Transverse colon (tissue), 4 donors: ENCODE measurements at regions not wholly inside any gene's neighbourhood (a gene's known extent, or its start where the extent isn't known, plus 50 kb on each side); places are given as distances from the start of the nearest gene placed in this dataset.
"Not testable (repeated sequence)": the region's sequence is repeated elsewhere in the genome, so short reads cannot be mapped to it uniquely, and the experiment has no call there.

Experiments used
- DNase-seq: peaks from one replicate; pipeline ENCODE4 v3.0.0-alpha.2; 2019
- H3K27ac ChIP-seq, 4 donors: fragments of 200-600 bp; sonication (generic); 2 replicates each; pipeline ENCODE4 v1.5.1; 2016 to 2018; ENCODE audit warnings: inconsistent platforms in 4 of 4
- H3K27me3 ChIP-seq: fragments of 200-600 bp; sonication (generic); 2 replicates; pipeline ENCODE4 v1.5.1; 2017; ENCODE audit warnings: inconsistent platforms
- H3K36me3 ChIP-seq, 4 donors: fragments of 200-600 bp; sonication (generic); 2 replicates each; pipeline ENCODE4 v1.5.1; 2017 to 2019; ENCODE audit warnings: inconsistent platforms in 4 of 4
- H3K4me1 ChIP-seq, 4 donors: fragments of 200-600 bp; sonication (generic); 2 replicates each; pipeline ENCODE4 v1.5.1; 2017 to 2020; ENCODE audit warnings: inconsistent platforms in 4 of 4
- H3K4me3 ChIP-seq, 4 donors: fragments of 200-600 bp; sonication (generic); 1 replicate in 1 of 4; 2 replicates in 3 of 4; pipeline versions ENCODE4 v1.5.1 to v1.6.1; 2017 to 2019; ENCODE audit warnings: inconsistent platforms in 4 of 4
- H3K9me3 ChIP-seq, 2 donors: fragments of 200-600 bp; sonication (generic); 2 replicates each; pipeline ENCODE4 v1.5.1; 2017 to 2019; ENCODE audit warnings: inconsistent platforms in 2 of 2
- EP300 ChIP-seq: sonication (generic); formaldehyde crosslinking; IDR thresholded peaks from one replicate; pipeline ENCODE4 v1.6.1; 2017; ENCODE audit warnings: antibody characterized with exemption, low read depth
- POLR2A ChIP-seq: fragments of 450-650 bp; IDR thresholded peaks from one replicate; pipeline ENCODE4 v1.6.1; 2016; ENCODE audit warnings: antibody characterized with exemption, mild to moderate bottlenecking, moderate library complexity
- POLR2AphosphoS5 ChIP-seq, 3 donors: sonication (generic); formaldehyde crosslinking; IDR thresholded peaks; one replicate each; pipeline ENCODE4 v1.6.1; 2016; ENCODE audit warnings: antibody characterized with exemption in 3 of 3
- WGBS, 2 donors: methylation state at CpG; one replicate each; pipeline ENCODE4 v1.1.5; 2018; ENCODE audit warnings: low coverage in 1 of 2; 5-methylcytosine and 5-hydroxymethylcytosine counted together
- in situ Hi-C, 4 donors: fragments of 200-750 bp; cut with MboI; loops; one replicate each; pipeline versions ENCODE4 v1.15.0 to v1.15.1; 2017; ENCODE audit warnings: low sequenced_read_pairs in 3 of 4, low pct_ligation_motif_present in 1 of 4, low pct_unique_long_range_greater_than_20kb in 1 of 4
- intact Hi-C: fragments of 100-400 bp; cut with DNase I; formaldehyde crosslinking; loops from one replicate; pipeline ENCODE4 v1.15.1; 2023; ENCODE audit warnings: low total_unique reads
- TF ChIP-seq, protein P1 (sequence below), 5 experiments: fragments of 200-600 bp in 3 of 5; fragments of 450-650 bp in 2 of 5; sonication (generic) in 3 of 5; IDR thresholded peaks; 1 replicate in 2 of 5; 2 replicates in 3 of 5; pipeline ENCODE4 v1.5.1; 2016 to 2017; ENCODE audit warnings: antibody characterized with exemption in 5 of 5, inconsistent platforms in 3 of 5, mild to moderate bottlenecking in 2 of 5, moderate library complexity in 1 of 5

DNA sequence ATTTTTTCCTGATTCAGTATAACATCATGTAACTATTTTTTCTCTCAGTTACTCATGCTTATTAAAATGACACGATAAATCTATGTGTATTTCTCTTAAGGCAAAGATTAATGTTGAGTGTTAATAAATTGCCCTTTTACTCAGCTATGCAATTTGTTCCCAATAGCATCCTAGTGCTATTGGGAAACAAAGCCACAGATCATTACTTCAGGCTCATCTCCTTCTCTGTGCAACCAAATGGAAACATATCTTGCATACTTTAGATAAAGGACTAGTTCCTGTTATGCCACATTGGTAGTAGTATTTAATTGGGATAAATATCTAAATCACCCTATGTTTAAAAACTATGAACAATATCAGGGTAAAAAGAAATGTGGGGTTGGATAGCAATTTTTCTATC, 106.2 kb downstream of the PLPPR4 start:
- Histone ChIP-seq H3K27me3 (no peaks in the 10 kb centered on the region), H3K4me1 (no peaks in the 10 kb centered on the region), H3K36me3 (no peaks in the 10 kb centered on the region), H3K4me3 (no peak overlapping the region), H3K27ac (no peak overlapping the region), H3K9me3 (no peaks in the 10 kb centered on the region)
- in situ Hi-C loops = no loop called here
- intact Hi-C loops = no loop called here
- no peak for DNase-seq
- TF ChIP-seq EP300 = no peak
- no peak for TF ChIP-seq POLR2AphosphoS5 (IDR thresholded peaks at IDR 0.05)
- TF ChIP-seq, protein P1, sequence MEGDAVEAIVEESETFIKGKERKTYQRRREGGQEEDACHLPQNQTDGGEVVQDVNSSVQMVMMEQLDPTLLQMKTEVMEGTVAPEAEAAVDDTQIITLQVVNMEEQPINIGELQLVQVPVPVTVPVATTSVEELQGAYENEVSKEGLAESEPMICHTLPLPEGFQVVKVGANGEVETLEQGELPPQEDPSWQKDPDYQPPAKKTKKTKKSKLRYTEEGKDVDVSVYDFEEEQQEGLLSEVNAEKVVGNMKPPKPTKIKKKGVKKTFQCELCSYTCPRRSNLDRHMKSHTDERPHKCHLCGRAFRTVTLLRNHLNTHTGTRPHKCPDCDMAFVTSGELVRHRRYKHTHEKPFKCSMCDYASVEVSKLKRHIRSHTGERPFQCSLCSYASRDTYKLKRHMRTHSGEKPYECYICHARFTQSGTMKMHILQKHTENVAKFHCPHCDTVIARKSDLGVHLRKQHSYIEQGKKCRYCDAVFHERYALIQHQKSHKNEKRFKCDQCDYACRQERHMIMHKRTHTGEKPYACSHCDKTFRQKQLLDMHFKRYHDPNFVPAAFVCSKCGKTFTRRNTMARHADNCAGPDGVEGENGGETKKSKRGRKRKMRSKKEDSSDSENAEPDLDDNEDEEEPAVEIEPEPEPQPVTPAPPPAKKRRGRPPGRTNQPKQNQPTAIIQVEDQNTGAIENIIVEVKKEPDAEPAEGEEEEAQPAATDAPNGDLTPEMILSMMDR (IDR thresholded peaks at IDR 0.05) = no peak
- no peak for TF ChIP-seq POLR2A
- WGBS, 2 donors = 81 to 100% methylated on average over 1 of the region's 1 CpG

DNA sequence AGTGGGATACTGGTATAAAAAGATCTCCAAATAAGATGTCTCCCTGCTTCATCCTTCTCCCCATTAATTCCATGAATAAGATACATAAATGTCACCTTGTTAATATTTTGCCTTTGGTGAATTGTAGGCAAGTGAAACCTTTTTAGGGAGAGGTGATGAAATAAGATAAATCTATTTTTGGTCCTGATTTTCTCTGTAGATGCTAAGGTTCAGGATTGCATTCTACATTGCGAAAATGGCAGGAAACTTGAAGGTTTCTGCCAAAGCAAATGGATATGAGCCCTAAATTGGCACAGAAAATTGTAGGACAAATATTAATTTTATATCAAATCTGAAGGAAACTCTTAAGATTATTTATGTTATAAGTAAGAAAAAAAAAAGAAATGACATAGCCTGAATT, 107.1 kb downstream of the PLPPR4 start:
- 67 to 76% methylated on average over 1 of the region's 1 CpG for WGBS, 2 donors
- H3K4me3 ChIP-seq = no peak overlapping the region
- no peak overlapping the region for H3K27ac ChIP-seq
- intact Hi-C loops = no loop called here
- no peaks in the 10 kb centered on the region for H3K36me3 ChIP-seq
- no peak for DNase-seq
- H3K27me3 ChIP-seq = no peaks in the 10 kb centered on the region
- H3K4me1 ChIP-seq = no peaks in the 10 kb centered on the region
- no peaks in the 10 kb centered on the region for H3K9me3 ChIP-seq
- TF ChIP-seq, protein P1 (IDR thresholded peaks at IDR 0.05) = no peak
- no peak for TF ChIP-seq POLR2A
- in situ Hi-C loops = no loop called here

DNA sequence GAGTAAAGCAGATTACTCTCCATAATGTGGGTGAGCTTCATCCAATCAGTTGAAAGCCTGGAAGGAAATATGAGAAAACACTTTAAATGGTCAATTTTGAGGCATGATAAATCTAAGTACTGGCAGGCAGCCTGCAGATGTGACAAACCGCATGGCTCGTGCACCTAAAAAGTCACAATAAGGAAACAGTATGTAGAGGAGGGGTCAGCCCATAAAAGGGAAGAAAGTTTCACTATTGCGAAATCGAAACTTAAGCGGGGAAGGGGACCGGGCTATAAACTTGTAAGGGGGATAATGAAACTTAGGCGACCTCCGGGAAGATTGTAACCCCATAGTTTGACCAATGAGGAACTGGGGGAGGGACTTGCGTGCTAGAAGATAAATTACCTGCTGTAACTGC, 109.8 kb downstream of the PLPPR4 start:
- H3K9me3 ChIP-seq = no peaks in the 10 kb centered on the region
- WGBS, 2 donors = 55 to 60% methylated on average over 8 to 9 of the region's 9 CpGs

DNA sequence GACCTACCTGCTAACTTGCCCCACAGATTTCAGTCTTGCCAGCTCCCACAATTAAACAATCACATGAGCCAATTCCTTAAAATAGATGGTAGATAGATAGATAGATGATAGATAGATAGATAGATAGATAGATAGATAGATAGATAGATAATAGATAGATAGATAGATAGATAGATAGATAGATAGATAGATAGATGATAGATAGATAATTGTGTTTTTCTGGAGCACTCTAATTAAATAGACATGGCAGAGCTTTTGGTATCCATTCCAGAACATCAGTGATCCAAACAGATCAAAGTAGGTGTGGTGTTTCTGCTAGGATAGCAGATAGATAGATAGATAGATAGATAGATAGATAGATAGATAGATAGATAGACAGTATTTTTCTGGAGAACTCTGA, 110.4 kb downstream of the PLPPR4 start:
- in situ Hi-C loops, H3K9me3 ChIP-seq, H3K4me3 ChIP-seq, H3K36me3 ChIP-seq, H3K4me1 ChIP-seq, DNase-seq, H3K27ac ChIP-seq, H3K27me3 ChIP-seq, intact Hi-C loops: not testable (repeated sequence)

More for the DNA sequence above, 109.8 kb downstream of the PLPPR4 start:
- no peak for DNase-seq
- intact Hi-C loops (no loop called here), in situ Hi-C loops (no loop called here)
- H3K36me3 ChIP-seq = no peaks in the 10 kb centered on the region
- H3K4me1 ChIP-seq = no peaks in the 10 kb centered on the region
- H3K27me3 ChIP-seq = no peaks in the 10 kb centered on the region
- H3K27ac ChIP-seq = no peak overlapping the region
- no peak overlapping the region for H3K4me3 ChIP-seq
- no peak for TF ChIP-seq POLR2A
- TF ChIP-seq, protein P1 (IDR thresholded peaks at IDR 0.05) = no peak
- no peak for TF ChIP-seq POLR2AphosphoS5 (IDR thresholded peaks at IDR 0.05)
- TF ChIP-seq EP300 = no peak

DNA sequence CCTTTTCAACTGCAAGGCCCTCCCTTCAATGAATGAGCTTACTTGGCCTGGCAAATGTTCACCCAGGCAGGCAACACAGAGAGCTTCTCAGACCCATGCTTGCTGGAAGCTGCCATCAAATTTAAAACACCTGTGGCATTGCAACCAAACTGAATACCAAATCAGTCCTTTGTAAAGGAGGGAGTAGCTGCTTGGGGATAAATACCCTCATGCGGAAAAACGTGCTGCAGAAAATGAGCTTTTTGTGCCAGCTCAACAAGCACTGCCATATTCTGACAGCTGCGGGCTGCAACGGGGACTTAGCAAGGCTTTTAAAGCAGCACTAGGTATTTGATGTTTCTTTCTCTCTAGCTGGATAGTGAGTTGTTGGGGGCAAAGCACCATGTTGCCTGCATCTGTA, 119.7 kb downstream of the PLPPR4 start:
- intact Hi-C loops (no loop called here), in situ Hi-C loops (no loop called here)
- H3K9me3 ChIP-seq = no peaks in the 10 kb centered on the region
- H3K27me3 ChIP-seq = no peaks in the 10 kb centered on the region
- no peaks in the 10 kb centered on the region for H3K36me3 ChIP-seq
- 88 to 100% methylated on average over 2 to 4 of the region's 4 CpGs for WGBS, 2 donors
- no peaks in the 10 kb centered on the region for H3K4me1 ChIP-seq
- DNase-seq = no peak
- H3K27ac ChIP-seq = no peak overlapping the region
- TF ChIP-seq EP300 (no peak), POLR2A (no peak), POLR2AphosphoS5 (IDR thresholded peaks at IDR 0.05) (no peak)
- TF ChIP-seq, protein P1 (IDR thresholded peaks at IDR 0.05) = no peak
- H3K4me3 ChIP-seq = no peak overlapping the region
